H1 (cell line): ENCODE measurements at regions not wholly inside any gene's neighbourhood (a gene's known extent, or its start where the extent isn't known, plus 50 kb on each side); places are given as distances from the start of the nearest gene placed in this dataset.

Source experiments
- CTCF ChIA-PET: fragments of 300-600 bp; sonication (Branson Sonifier 250); formaldehyde crosslinking; loops from one replicate; lab custom pipeline; 2021; ENCODE audit not compliant: partially characterized antibody; lab: Charles Lee
- POLR2A ChIA-PET: fragments of 300-600 bp; sonication (Branson Sonifier 250); formaldehyde crosslinking; loops from one replicate; lab custom pipeline; 2021; ENCODE audit warnings: inconsistent platforms; ENCODE audit not compliant: partially characterized antibody; lab: Charles Lee
- DNase-seq, 2 experiments: peaks; one replicate each; pipeline versions ENCODE4 v3.0.0 to v3.0.0-alpha.2; 2010 to 2022; ENCODE audit warnings: low spot score in 2 of 2, low read depth in 1 of 2, mixed read lengths in 1 of 2
- FAIRE-seq: peaks from 2 replicates; lab custom pipeline; 2011; peaks lifted over from hg19 to GRCh38; lab: Jason Lieb, UNC
- H2AFZ ChIP-seq: 2 replicates; pipeline ENCODE4 v1.8.1; 2012; ENCODE audit warnings: low read length, inconsistent platforms
- H2AK5ac ChIP-seq: 2 replicates; pipeline ENCODE4 v1.6.1; 2013; ENCODE audit warnings: low read depth, low read length
- H2BK120ac ChIP-seq: replicated peaks from 2 replicates; pipeline ENCODE3; 2013; ENCODE audit warnings: low read depth, low read length, inconsistent platforms
- H2BK12ac ChIP-seq: 2 replicates; pipeline ENCODE4 v1.6.1; 2013; ENCODE audit warnings: low read depth, low read length
- H2BK15ac ChIP-seq: 2 replicates; pipeline ENCODE4 v1.6.1; 2013; ENCODE audit warnings: low read length
- H2BK20ac ChIP-seq: 2 replicates; pipeline ENCODE4 v1.6.1; 2013; ENCODE audit warnings: low read length
- H2BK5ac ChIP-seq: 2 replicates; pipeline ENCODE4 v1.6.1; 2013; ENCODE audit warnings: low read depth, low read length
- H3K14ac ChIP-seq: 2 replicates; pipeline ENCODE4 v1.6.1; 2013; ENCODE audit warnings: inconsistent platforms; ENCODE audit not compliant: insufficient read length
- H3K18ac ChIP-seq: 2 replicates; pipeline ENCODE4 v1.6.1; 2013; ENCODE audit warnings: low read length; ENCODE audit errors: extremely low read depth
- H3K23ac ChIP-seq: 2 replicates; pipeline ENCODE4 v1.6.1; 2013; ENCODE audit warnings: inconsistent platforms; ENCODE audit not compliant: insufficient read length
- H3K23me2 ChIP-seq: 2 replicates; pipeline ENCODE4 v1.6.1; 2013; ENCODE audit warnings: low read depth, low read length
- H3K27ac ChIP-seq: 2 replicates; pipeline ENCODE4 v1.6.1; 2011; ENCODE audit warnings: low read depth, low read length, inconsistent platforms
- H3K27me3 ChIP-seq, 4 experiments: replicated peaks in 1 of 4; 1 replicate in 1 of 4; 2 replicates in 3 of 4; pipeline versions ENCODE4 v1.6.1 to v1.8.1; 2011 to 2013; ENCODE audit warnings: low read length in 3 of 4, mild to moderate bottlenecking in 3 of 4, inconsistent platforms in 2 of 4, mixed read lengths in 2 of 4, moderate library complexity in 1 of 4; ENCODE audit not compliant: control insufficient read depth in 3 of 4, insufficient read depth in 3 of 4; ENCODE audit errors: extremely low read depth in 1 of 4
- H3K36me3 ChIP-seq, 4 experiments: 2 replicates each; pipeline versions ENCODE4 v1.6.1 to v1.8.1; 2011 to 2013; ENCODE audit warnings: mild to moderate bottlenecking in 4 of 4, low read length in 3 of 4, moderate library complexity in 2 of 4, control low read depth in 1 of 4, inconsistent platforms in 1 of 4; ENCODE audit not compliant: insufficient read depth in 4 of 4, control insufficient read depth in 2 of 4
- H3K4ac ChIP-seq: replicated peaks from 2 replicates; pipeline ENCODE3; 2013; ENCODE audit warnings: low read length, low read depth, mixed read lengths, inconsistent platforms; ENCODE audit not compliant: insufficient read length
- H3K4me1 ChIP-seq, 4 experiments: replicated peaks in 1 of 4; 1 replicate in 1 of 4; 2 replicates in 3 of 4; pipeline versions ENCODE4 v1.6.1 to v1.8.1; 2011 to 2013; ENCODE audit warnings: low read length in 3 of 4, inconsistent platforms in 2 of 4, mixed read lengths in 1 of 4; ENCODE audit not compliant: insufficient read depth in 4 of 4, control insufficient read depth in 3 of 4
- H3K4me2 ChIP-seq, 2 experiments: 2 replicates each; pipeline versions ENCODE4 v1.6.1 to v1.8.1; 2011 to 2013; ENCODE audit warnings: low read depth in 2 of 2, low read length in 2 of 2, control low read depth in 1 of 2, inconsistent platforms in 1 of 2, mild to moderate bottlenecking in 1 of 2; ENCODE audit not compliant: insufficient read depth in 1 of 2
- H3K4me3 ChIP-seq, 4 experiments: fragments of 200-600, 300-600 bp in 1 of 4; sonication (generic), shearing (Covaris generic), sonication (Bioruptor Twin) in 1 of 4; 2 replicates each; pipeline versions ENCODE4 v1.5.1 to v1.8.1; 2011 to 2016; ENCODE audit warnings: low read length in 4 of 4, low read depth in 3 of 4, control low read depth in 2 of 4, inconsistent platforms in 2 of 4, mild to moderate bottlenecking in 2 of 4, mixed read lengths in 1 of 4, moderate library complexity in 1 of 4; ENCODE audit not compliant: insufficient read depth in 2 of 4; ENCODE audit errors: extremely low read depth in 1 of 4
- H3K56ac ChIP-seq: replicated peaks from 2 replicates; pipeline ENCODE3; 2013; ENCODE audit warnings: low read depth, mild to moderate bottlenecking, mixed read lengths, low read length, inconsistent platforms; ENCODE audit not compliant: insufficient read length
- H3K79me1 ChIP-seq: 2 replicates; pipeline ENCODE4 v1.6.1; 2013; ENCODE audit warnings: low read depth, low read length, control low read depth
- H3K79me2 ChIP-seq, 2 experiments: 2 replicates each; pipeline versions ENCODE4 v1.6.1 to v1.8.1; 2012 to 2013; ENCODE audit warnings: low read length in 2 of 2, mild to moderate bottlenecking in 2 of 2, inconsistent platforms in 1 of 2; ENCODE audit not compliant: insufficient read depth in 2 of 2, control insufficient read depth in 1 of 2
- H3K9ac ChIP-seq, 4 experiments: replicated peaks in 1 of 4; 1 replicate in 1 of 4; 2 replicates in 3 of 4; pipeline versions ENCODE4 v1.6.1 to v1.8.1; 2011 to 2013; ENCODE audit warnings: low read depth in 3 of 4, low read length in 3 of 4, control low read depth in 2 of 4, mild to moderate bottlenecking in 2 of 4, moderate library complexity in 2 of 4, inconsistent platforms in 1 of 4; ENCODE audit errors: extremely low read depth in 1 of 4
- H3K9me3 ChIP-seq, 2 experiments: 2 replicates each; pipeline versions ENCODE4 v1.6.1 to v1.8.1; 2012 to 2013; ENCODE audit warnings: mild to moderate bottlenecking in 2 of 2, moderate library complexity in 2 of 2, control low read depth in 1 of 2, inconsistent platforms in 1 of 2, low read depth in 1 of 2, low read length in 1 of 2, mixed read lengths in 1 of 2; ENCODE audit not compliant: insufficient read depth in 2 of 2
- H4K20me1 ChIP-seq, 2 experiments: replicated peaks in 1 of 2; 2 replicates each; pipeline versions ENCODE3 to v1.8.1; 2011 to 2013; ENCODE audit warnings: inconsistent platforms in 2 of 2, low read length in 2 of 2, mild to moderate bottlenecking in 1 of 2; ENCODE audit not compliant: insufficient read depth in 2 of 2, control insufficient read depth in 1 of 2
- H4K5ac ChIP-seq: 2 replicates; pipeline ENCODE4 v1.6.1; 2013; ENCODE audit warnings: low read length, low read depth, mixed read lengths, inconsistent platforms; ENCODE audit not compliant: insufficient read length
- H4K8ac ChIP-seq: 2 replicates; pipeline ENCODE4 v1.8.0; 2013; ENCODE audit warnings: mild to moderate bottlenecking, moderate library complexity, low read length, inconsistent platforms; ENCODE audit not compliant: insufficient read depth; ENCODE audit errors: extremely low read depth
- H4K91ac ChIP-seq: replicated peaks from 2 replicates; pipeline ENCODE3; 2013; ENCODE audit warnings: low read length, mixed read lengths, inconsistent platforms; ENCODE audit not compliant: insufficient read length
- GTF2F1 ChIP-seq: IDR thresholded peaks from 2 replicates; pipeline ENCODE4 v1.6.1; 2012; ENCODE audit warnings: low read depth, low read length, improper control_type of control experiment, borderline replicate concordance
- KDM5A ChIP-seq: fragments of 200-600 bp; IDR thresholded peaks from 2 replicates; pipeline ENCODE4 v1.7.1; 2012; ENCODE audit warnings: mild to moderate bottlenecking, low read length, inconsistent platforms, mixed read lengths
- NRF1 ChIP-seq: IDR thresholded peaks from 2 replicates; pipeline ENCODE4 v1.6.1; 2011; ENCODE audit warnings: mild to moderate bottlenecking, low read depth, low read length, improper control_type of control experiment
- RBBP5 ChIP-seq: IDR thresholded peaks from 2 replicates; pipeline ENCODE4 v1.7.1; 2012; ENCODE audit warnings: low read depth, mild to moderate bottlenecking, inconsistent platforms, low read length, moderate library complexity, borderline replicate concordance
- TAF1 ChIP-seq: IDR thresholded peaks from 2 replicates; pipeline ENCODE4 v1.6.1; 2011; ENCODE audit warnings: mild to moderate bottlenecking, low read depth, low read length
- TAF7 ChIP-seq: optimal IDR thresholded peaks from 2 replicates; pipeline ENCODE3; 2011; ENCODE audit warnings: low read depth, mild to moderate bottlenecking, inconsistent platforms, low read length, moderate library complexity, borderline replicate concordance
- WGBS, 2 experiments: shearing (Covaris generic) in 1 of 2; methylation state at CpG; one replicate each; pipeline versions ENCODE4 v1.1.6 to v1.1.7; 2013 to 2015; ENCODE audit warnings: low lambda C conversion rate in 2 of 2, mixed read lengths in 2 of 2, inconsistent platforms in 1 of 2, low coverage in 1 of 2, missing lambda C conversion rate in 1 of 2; ENCODE audit not compliant: insufficient replicate concordance in 2 of 2, insufficient coverage in 1 of 2, insufficient read length in 1 of 2; ENCODE audit errors: extremely low coverage in 1 of 2, missing lambda C conversion rate in 1 of 2; 5-methylcytosine and 5-hydroxymethylcytosine counted together

DNA sequence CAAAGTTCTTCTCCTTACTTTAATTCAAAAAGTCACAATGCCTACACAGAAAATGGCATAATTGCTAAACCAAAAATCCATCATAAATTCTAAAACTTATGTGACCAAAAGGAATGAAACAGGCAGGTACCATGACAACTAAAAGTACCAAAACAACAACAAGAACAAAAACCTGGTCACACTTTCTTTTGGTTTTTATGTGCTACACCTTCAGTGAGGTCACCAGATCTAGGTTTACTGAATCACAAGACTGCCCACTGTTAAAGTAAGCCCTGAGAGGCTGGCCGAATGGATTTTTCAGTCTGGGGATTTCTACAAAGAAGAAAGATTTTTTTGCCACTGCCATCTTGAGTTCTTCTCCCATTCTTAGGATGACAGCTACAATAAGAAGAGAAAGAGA lies 583.0 kb upstream of the PKN2 start:
- Histone ChIP-seq H2BK15ac (no peak overlapping the region), H4K91ac (no peak overlapping the region), H3K14ac (no peak overlapping the region), H4K8ac (no peak overlapping the region), H2AK5ac (no peak overlapping the region), H3K4me1 (no peaks in the 10 kb centered on the region), H3K9ac (no peak overlapping the region), H2AFZ (no peak overlapping the region), H3K4me3 (no peak overlapping the region), H4K5ac (no peak overlapping the region), H4K20me1 (no peaks in the 10 kb centered on the region), H3K27ac (no peak overlapping the region), H3K36me3 (no peaks in the 10 kb centered on the region), H3K23me2 (no peaks in the 10 kb centered on the region), H3K56ac (no peak overlapping the region), H3K79me1 (no peaks in the 10 kb centered on the region), H2BK5ac (no peak overlapping the region), H3K27me3 (peaks cover 0 to 1% (median 0%) of the 10 kb centered on the region in 4 experiments; a peak in 1 of 7 replicates), H3K4me2 (no peak overlapping the region), H3K23ac (no peak overlapping the region), H3K9me3 (no peaks in the 10 kb centered on the region), H2BK20ac (no peak overlapping the region), H2BK120ac (no peak overlapping the region), H3K79me2 (no peaks in the 10 kb centered on the region), H3K4ac (no peak overlapping the region), H3K18ac (no peak overlapping the region), H2BK12ac (no peak overlapping the region)
- ChIA-PET POLR2A (no interaction called here), CTCF (interaction anchor here (1.3 kb wide), 1 partner anchor 40 kb away, joined by 4 read pairs; no protein-coding TSS in a partner anchor)
- DNase-seq (no peak), FAIRE-seq (no peak)
- whole genome bisulfite sequencing, 2 experiments: 82% methylated on average over 1 of the region's 1 CpG; no CpG with 5 or more reads in 1 of the 2 experiments
- TF ChIP-seq RBBP5: no peak
- TF ChIP-seq NRF1: no peak
- no peak for TF ChIP-seq TAF7
- no peak for TF ChIP-seq GTF2F1
- no peak for TF ChIP-seq KDM5A
- no peak for TF ChIP-seq TAF1
